Peyer's patch (tissue), 4 donors: ENCODE measurements at regions not wholly inside any gene's neighbourhood (a gene's known extent, or its start where the extent isn't known, plus 50 kb on each side); places are given as distances from the start of the nearest gene placed in this dataset.

Experiments used
- DNase-seq, 3 donors: peaks; one replicate each; pipeline ENCODE4 v3.0.0-alpha.2; 2017 to 2019
- H3K27ac ChIP-seq, 4 donors: fragments of 200-600 bp; sonication (generic); one replicate each; pipeline ENCODE4 v1.5.1; 2016 to 2019
- H3K27me3 ChIP-seq, 2 donors: fragments of 200-600 bp; sonication (generic); one replicate each; pipeline ENCODE4 v1.5.1; 2019
- H3K36me3 ChIP-seq, 3 donors: fragments of 200-600 bp; sonication (generic); one replicate each; pipeline ENCODE4 v1.5.1; 2016 to 2019
- H3K4me1 ChIP-seq, 4 donors: fragments of 200-600 bp; sonication (generic); one replicate each; pipeline ENCODE4 v1.5.1; 2016 to 2019
- H3K4me3 ChIP-seq, 4 donors: fragments of 200-600 bp; sonication (generic); 1 replicate in 3 of 4; 2 replicates in 1 of 4; pipeline ENCODE4 v1.5.1; 2016 to 2019; ENCODE audit warnings: mild to moderate bottlenecking in 1 of 4
- H3K9me3 ChIP-seq, 4 donors: fragments of 200-600 bp; sonication (generic); one replicate each; pipeline ENCODE4 v1.5.1; 2016 to 2019; ENCODE audit warnings: mild to moderate bottlenecking in 1 of 4
- POLR2A ChIP-seq, 2 donors: fragments of 450-650 bp; IDR thresholded peaks; one replicate each; pipeline ENCODE4 v1.5.1; 2017; ENCODE audit warnings: antibody characterized with exemption in 2 of 2, mild to moderate bottlenecking in 2 of 2, moderate library complexity in 2 of 2
- TF ChIP-seq, protein P1 (sequence below), 6 experiments: fragments of 450-650 bp in 4 of 6; fragments of 200-600 bp in 2 of 6; sonication (generic) in 1 of 6; IDR thresholded peaks; one replicate each; pipeline ENCODE4 v1.5.1; 2017 to 2019; ENCODE audit warnings: antibody characterized with exemption in 6 of 6, mild to moderate bottlenecking in 3 of 6, moderate library complexity in 1 of 6

GRCh38 chr5:57818397-57818796 lies 335.8 kb upstream of the ACTBL2 start:
- Histone ChIP-seq H3K9me3 (no peaks in the 10 kb centered on the region), H3K4me1 (no peaks in the 10 kb centered on the region), H3K27me3 (no peaks in the 10 kb centered on the region), H3K36me3 (no peaks in the 10 kb centered on the region), H3K4me3 (no peak overlapping the region), H3K27ac (no peak overlapping the region)
- DNase-seq, result no peak
- TF ChIP-seq, protein P1, sequence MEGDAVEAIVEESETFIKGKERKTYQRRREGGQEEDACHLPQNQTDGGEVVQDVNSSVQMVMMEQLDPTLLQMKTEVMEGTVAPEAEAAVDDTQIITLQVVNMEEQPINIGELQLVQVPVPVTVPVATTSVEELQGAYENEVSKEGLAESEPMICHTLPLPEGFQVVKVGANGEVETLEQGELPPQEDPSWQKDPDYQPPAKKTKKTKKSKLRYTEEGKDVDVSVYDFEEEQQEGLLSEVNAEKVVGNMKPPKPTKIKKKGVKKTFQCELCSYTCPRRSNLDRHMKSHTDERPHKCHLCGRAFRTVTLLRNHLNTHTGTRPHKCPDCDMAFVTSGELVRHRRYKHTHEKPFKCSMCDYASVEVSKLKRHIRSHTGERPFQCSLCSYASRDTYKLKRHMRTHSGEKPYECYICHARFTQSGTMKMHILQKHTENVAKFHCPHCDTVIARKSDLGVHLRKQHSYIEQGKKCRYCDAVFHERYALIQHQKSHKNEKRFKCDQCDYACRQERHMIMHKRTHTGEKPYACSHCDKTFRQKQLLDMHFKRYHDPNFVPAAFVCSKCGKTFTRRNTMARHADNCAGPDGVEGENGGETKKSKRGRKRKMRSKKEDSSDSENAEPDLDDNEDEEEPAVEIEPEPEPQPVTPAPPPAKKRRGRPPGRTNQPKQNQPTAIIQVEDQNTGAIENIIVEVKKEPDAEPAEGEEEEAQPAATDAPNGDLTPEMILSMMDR (IDR thresholded peaks at IDR 0.05), result no peak
- TF ChIP-seq POLR2A (IDR thresholded peaks at IDR 0.05), result no peak

DNA sequence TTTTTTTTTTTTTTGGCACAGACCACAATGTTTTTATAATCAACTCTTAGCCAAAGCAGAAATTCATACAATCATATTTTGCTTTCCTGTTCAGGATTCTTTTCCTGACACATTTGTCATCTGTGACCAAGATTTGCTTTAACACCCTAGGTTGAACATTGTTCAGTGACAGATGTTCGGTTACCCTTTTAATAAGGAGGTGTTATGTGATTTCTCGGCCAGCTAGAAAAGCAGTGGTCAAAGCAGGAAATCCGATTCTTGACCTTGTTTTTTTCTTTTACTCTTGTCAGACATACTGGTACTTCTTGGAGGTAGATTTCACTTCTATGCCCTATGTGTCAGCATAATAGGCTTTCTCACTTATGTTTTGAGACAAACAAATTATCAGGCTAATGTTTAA lies 335.3 kb upstream of the ACTBL2 start:
- TF ChIP-seq POLR2A (IDR thresholded peaks at IDR 0.05), result no peak
- TF ChIP-seq, protein P1 (IDR thresholded peaks at IDR 0.05), result no peak
- Histone ChIP-seq H3K9me3 (no peaks in the 10 kb centered on the region), H3K27me3 (no peaks in the 10 kb centered on the region), H3K27ac (no peak overlapping the region), H3K4me1 (no peaks in the 10 kb centered on the region), H3K4me3 (no peak overlapping the region), H3K36me3 (no peaks in the 10 kb centered on the region)
- no peak for DNase-seq

GRCh38 chr5:57817001-57817453 lies 334.4 kb upstream of the ACTBL2 start:
- no peaks in the 10 kb centered on the region for H3K27me3 ChIP-seq
- no peaks in the 10 kb centered on the region for H3K36me3 ChIP-seq
- TF ChIP-seq, protein P1 (IDR thresholded peaks at IDR 0.05), result no peak
- TF ChIP-seq POLR2A (IDR thresholded peaks at IDR 0.05), result no peak
- no peak overlapping the region for H3K27ac ChIP-seq
- no peak overlapping the region for H3K4me3 ChIP-seq
- H3K4me1 ChIP-seq, result no peaks in the 10 kb centered on the region
- DNase-seq, result no peak
- H3K9me3 ChIP-seq, result no peaks in the 10 kb centered on the region

GRCh38 chr5:57816108-57816507 lies 333.5 kb upstream of the ACTBL2 start:
- H3K27ac ChIP-seq, result no peak overlapping the region
- H3K27me3 ChIP-seq, result no peaks in the 10 kb centered on the region
- no peak for DNase-seq
- H3K9me3 ChIP-seq, result no peaks in the 10 kb centered on the region
- no peak overlapping the region for H3K4me3 ChIP-seq
- TF ChIP-seq POLR2A (IDR thresholded peaks at IDR 0.05), result no peak
- TF ChIP-seq, protein P1 (IDR thresholded peaks at IDR 0.05), result no peak
- no peaks in the 10 kb centered on the region for H3K4me1 ChIP-seq
- H3K36me3 ChIP-seq, result no peaks in the 10 kb centered on the region

DNA sequence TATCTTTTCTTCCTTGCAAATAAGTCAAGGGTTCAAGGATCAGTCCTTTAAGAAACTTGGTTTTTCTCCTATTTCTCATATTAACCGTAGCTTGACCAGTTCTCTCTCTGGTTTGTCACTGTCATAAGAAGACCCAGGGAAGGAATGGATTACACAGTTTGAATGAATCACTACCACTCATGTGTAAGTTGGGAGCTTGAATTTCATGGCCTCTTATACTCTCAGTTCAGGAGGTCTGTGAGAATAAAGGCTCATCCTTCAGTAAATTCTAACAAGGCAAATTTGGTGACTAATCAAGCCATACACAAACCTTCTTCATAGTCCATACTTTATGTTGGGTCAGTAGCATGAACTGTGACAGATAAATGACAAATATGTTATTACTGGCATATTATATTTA lies 323.1 kb upstream of the ACTBL2 start:
- TF ChIP-seq POLR2A (IDR thresholded peaks at IDR 0.05), result no peak
- TF ChIP-seq, protein P1 (IDR thresholded peaks at IDR 0.05), result no peak
- no peak overlapping the region for H3K27ac ChIP-seq
- no peaks in the 10 kb centered on the region for H3K27me3 ChIP-seq
- H3K9me3 ChIP-seq, result no peaks in the 10 kb centered on the region
- DNase-seq, result no peak
- no peak overlapping the region for H3K4me3 ChIP-seq
- H3K36me3 ChIP-seq, result no peaks in the 10 kb centered on the region
- no peaks in the 10 kb centered on the region for H3K4me1 ChIP-seq

- no peaks in the 10 kb centered on the region for H3K4me1 ChIP-seq
- no peaks in the 10 kb centered on the region for H3K36me3 ChIP-seq
- no peaks in the 10 kb centered on the region for H3K9me3 ChIP-seq
- DNase-seq, result no peak
- H3K27ac ChIP-seq, result no peak overlapping the region
- TF ChIP-seq, protein P1 (IDR thresholded peaks at IDR 0.05), result no peak
- TF ChIP-seq POLR2A (IDR thresholded peaks at IDR 0.05), result no peak
- no peak overlapping the region for H3K4me3 ChIP-seq
- no peaks in the 10 kb centered on the region for H3K27me3 ChIP-seq
These were observed 322.6 kb upstream of the ACTBL2 start for GRCh38 chr5:57805170-57805569.
